ENCODE measurements at regions not wholly inside any gene's neighbourhood (a gene's known extent, or its start where the extent isn't known, plus 50 kb on each side); places are given as distances from the start of the nearest gene placed in this dataset.

- Mint-ChIP-seq H3K9me3 (peaks cover 5% of the 10 kb centered on the region), H3K27ac (no peak overlapping the region), H3K27me3 (no peaks in the 10 kb centered on the region), H3K4me3 (no peak overlapping the region), H3K36me3 (no peaks in the 10 kb centered on the region), H3K4me1 (ENCODE audit: low read depth in 2 of 2) (no peaks in the 10 kb centered on the region)
- DNase-seq (ENCODE audit: low spot score) (no peak), ATAC-seq (no peak)
These were observed 247.6 kb upstream of the PDE4D start for GRCh38 chr5:60141119-60141518.

GRCh38 chr5:60136841-60137240, 243.3 kb upstream of the PDE4D start:
- Mint-ChIP-seq H3K9me3 (peaks cover 9% of the 10 kb centered on the region), H3K36me3 (no peaks in the 10 kb centered on the region), H3K4me3 (no peak overlapping the region), H3K27me3 (no peaks in the 10 kb centered on the region), H3K27ac (no peak overlapping the region), H3K4me1 (ENCODE audit: low read depth in 2 of 2) (no peaks in the 10 kb centered on the region)
- no peak for ATAC-seq
- DNase-seq (ENCODE audit: low spot score) = no peak

GRCh38 chr5:60131504-60131903, 238.0 kb upstream of the PDE4D start:
- H3K4me3 Mint-ChIP-seq = no peak overlapping the region
- no peaks in the 10 kb centered on the region for H3K4me1 Mint-ChIP-seq (ENCODE audit: low read depth in 2 of 2)
- ATAC-seq (no peak), DNase-seq (ENCODE audit: low spot score) (no peak)
- no peaks in the 10 kb centered on the region for H3K36me3 Mint-ChIP-seq
- H3K9me3 Mint-ChIP-seq = peaks cover 13% of the 10 kb centered on the region
- no peaks in the 10 kb centered on the region for H3K27me3 Mint-ChIP-seq
- no peak overlapping the region for H3K27ac Mint-ChIP-seq

- no peaks in the 10 kb centered on the region for H3K4me1 Mint-ChIP-seq (ENCODE audit: low read depth in 2 of 2)
- DNase-seq (ENCODE audit: low spot score) (no peak), ATAC-seq (no peak)
- H3K27ac Mint-ChIP-seq = no peak overlapping the region
- no peak overlapping the region for H3K4me3 Mint-ChIP-seq
- peaks cover 27% of the 10 kb centered on the region for H3K9me3 Mint-ChIP-seq
- H3K36me3 Mint-ChIP-seq = no peaks in the 10 kb centered on the region
- no peaks in the 10 kb centered on the region for H3K27me3 Mint-ChIP-seq
These were observed 232.1 kb upstream of the PDE4D start for GRCh38 chr5:60125636-60126035.

- Mint-ChIP-seq H3K27me3 (no peaks in the 10 kb centered on the region), H3K4me1 (ENCODE audit: low read depth in 2 of 2) (no peaks in the 10 kb centered on the region)
These were observed 209.6 kb upstream of the PDE4D start for GRCh38 chr5:60102961-60103693.

GRCh38 chr5:60101573-60101972, 208.0 kb upstream of the PDE4D start:
- Mint-ChIP-seq H3K27ac (no peak overlapping the region), H3K36me3 (peaks cover 11% of the 10 kb centered on the region), H3K27me3 (no peaks in the 10 kb centered on the region), H3K4me1 (ENCODE audit: low read depth in 2 of 2) (no peaks in the 10 kb centered on the region), H3K4me3 (no peak overlapping the region), H3K9me3 (peaks cover 4% of the 10 kb centered on the region)
- ATAC-seq = no peak
- no peak for DNase-seq (ENCODE audit: low spot score)

More at GRCh38 chr5:60102961-60103693, 209.6 kb upstream of the PDE4D start:
- Mint-ChIP-seq H3K9me3 (peaks cover 7% of the 10 kb centered on the region), H3K36me3 (peaks cover 11% of the 10 kb centered on the region), H3K4me3 (no peak overlapping the region), H3K27ac (no peak overlapping the region)
- DNase-seq (ENCODE audit: low spot score) = no peak
- ATAC-seq = no peak

- no peak for ATAC-seq
- peaks cover 13% of the 10 kb centered on the region for H3K9me3 Mint-ChIP-seq
- no peaks in the 10 kb centered on the region for H3K4me1 Mint-ChIP-seq (ENCODE audit: low read depth in 2 of 2)
- H3K36me3 Mint-ChIP-seq = no peaks in the 10 kb centered on the region
- no peak for DNase-seq (ENCODE audit: low spot score)
- no peak overlapping the region for H3K4me3 Mint-ChIP-seq
- no peak overlapping the region for H3K27ac Mint-ChIP-seq
- no peaks in the 10 kb centered on the region for H3K27me3 Mint-ChIP-seq
These were observed 199.3 kb upstream of the PDE4D start for GRCh38 chr5:60092671-60093422.

GRCh38 chr5:60086583-60086982, 193.1 kb upstream of the PDE4D start:
- peaks cover 10% of the 10 kb centered on the region for H3K36me3 Mint-ChIP-seq
- H3K9me3 Mint-ChIP-seq = peaks cover 16% of the 10 kb centered on the region
- no peak overlapping the region for H3K4me3 Mint-ChIP-seq
- no peaks in the 10 kb centered on the region for H3K27me3 Mint-ChIP-seq
- no peaks in the 10 kb centered on the region for H3K4me1 Mint-ChIP-seq (ENCODE audit: low read depth in 2 of 2)
- ATAC-seq (no peak), DNase-seq (ENCODE audit: low spot score) (no peak)
- H3K27ac Mint-ChIP-seq = no peak overlapping the region

GRCh38 chr5:60084226-60084625, 190.7 kb upstream of the PDE4D start:
- H3K27ac Mint-ChIP-seq = no peak overlapping the region
- peaks cover 16% of the 10 kb centered on the region for H3K36me3 Mint-ChIP-seq
- no peaks in the 10 kb centered on the region for H3K4me1 Mint-ChIP-seq (ENCODE audit: low read depth in 2 of 2)
- DNase-seq (ENCODE audit: low spot score) (no peak), ATAC-seq (no peak)
- no peak overlapping the region for H3K4me3 Mint-ChIP-seq
- peaks cover 22% of the 10 kb centered on the region for H3K9me3 Mint-ChIP-seq
- no peaks in the 10 kb centered on the region for H3K27me3 Mint-ChIP-seq

- Mint-ChIP-seq H3K36me3 (peaks cover 12% of the 10 kb centered on the region), H3K27ac (no peak overlapping the region), H3K4me3 (no peak overlapping the region), H3K9me3 (peaks cover 30% of the 10 kb centered on the region), H3K27me3 (no peaks in the 10 kb centered on the region), H3K4me1 (ENCODE audit: low read depth in 2 of 2) (no peaks in the 10 kb centered on the region)
- no peak for DNase-seq (ENCODE audit: low spot score)
- peak; percentile 24 to 28 for ATAC-seq
These were observed 183.8 kb upstream of the PDE4D start for GRCh38 chr5:60077292-60077691.

DNA sequence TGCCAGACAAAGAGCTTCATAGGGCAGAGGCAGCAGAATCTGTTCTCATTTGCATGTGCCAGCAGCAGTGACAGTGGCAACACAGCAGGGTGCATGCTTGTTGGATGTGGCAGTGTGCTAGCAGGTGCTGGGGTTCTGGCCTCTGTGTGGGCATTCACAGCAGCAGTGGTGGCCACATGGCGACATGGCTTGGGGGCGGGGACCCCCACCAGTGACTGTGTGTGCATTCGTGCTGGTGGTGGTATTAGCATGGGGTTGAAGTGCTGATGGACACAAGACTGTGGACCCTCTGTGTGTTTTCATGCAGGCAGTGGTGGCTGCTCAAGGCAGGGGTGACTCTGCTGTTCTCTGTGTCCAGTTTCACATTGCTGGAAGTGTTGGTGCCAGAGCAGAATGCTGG, 183.2 kb upstream of the PDE4D start:
- H3K9me3 Mint-ChIP-seq = peaks cover 32% of the 10 kb centered on the region
- H3K27me3 Mint-ChIP-seq = no peaks in the 10 kb centered on the region
- H3K4me3 Mint-ChIP-seq = no peak overlapping the region
- H3K36me3 Mint-ChIP-seq = peaks cover 12% of the 10 kb centered on the region
- DNase-seq (ENCODE audit: low spot score) = no peak
- ATAC-seq = peak; percentile 24 to 33
- no peak overlapping the region for H3K27ac Mint-ChIP-seq
- H3K4me1 Mint-ChIP-seq (ENCODE audit: low read depth in 2 of 2) = no peaks in the 10 kb centered on the region

DNA sequence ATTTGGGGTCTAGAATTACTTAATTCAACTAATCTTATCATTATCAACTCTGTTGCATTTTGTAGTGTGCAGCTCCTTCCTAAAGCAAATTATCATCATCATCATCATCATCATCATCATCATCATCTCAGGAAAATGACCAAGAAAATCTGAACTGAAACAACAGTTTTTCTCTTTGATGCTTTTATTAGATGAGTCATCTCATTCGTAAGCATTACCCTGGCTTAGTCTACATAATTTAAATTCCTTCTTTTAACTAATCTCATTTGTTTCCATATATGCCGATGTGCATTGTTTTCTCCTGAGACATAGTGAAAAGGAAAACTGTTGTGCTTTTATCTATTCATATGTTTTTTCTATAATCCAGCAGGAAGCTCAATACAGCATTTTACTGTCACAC, 173.0 kb upstream of the PDE4D start:
- Mint-ChIP-seq H3K4me3 (no peak overlapping the region), H3K4me1 (ENCODE audit: low read depth in 2 of 2) (no peaks in the 10 kb centered on the region), H3K36me3 (no peaks in the 10 kb centered on the region), H3K9me3 (peaks cover 6% of the 10 kb centered on the region), H3K27ac (no peak overlapping the region), H3K27me3 (no peaks in the 10 kb centered on the region)
- DNase-seq (ENCODE audit: low spot score) (no peak), ATAC-seq (no peak)

DNA sequence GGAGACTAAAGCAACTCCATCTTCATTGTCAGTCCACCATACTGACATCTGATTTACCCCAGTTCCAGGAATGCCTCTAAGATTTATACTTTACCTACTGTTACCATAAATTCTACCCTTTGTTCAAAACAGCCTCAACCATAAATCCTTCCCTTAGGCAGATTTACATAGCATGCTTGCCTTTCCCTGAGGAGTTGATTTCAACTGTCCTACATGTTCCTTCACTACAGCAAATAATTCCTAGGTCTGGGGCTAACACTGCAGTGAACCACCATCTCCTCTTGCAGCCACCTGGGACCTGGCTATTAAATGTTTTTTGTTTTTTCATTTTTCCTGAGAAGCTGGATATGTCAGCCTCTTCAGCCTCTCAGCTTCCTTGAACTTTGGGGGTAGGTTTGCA, 166.9 kb upstream of the PDE4D start:
- no peaks in the 10 kb centered on the region for H3K4me1 Mint-ChIP-seq (ENCODE audit: low read depth in 2 of 2)
- peaks cover 11% of the 10 kb centered on the region for H3K9me3 Mint-ChIP-seq
- H3K27me3 Mint-ChIP-seq = no peaks in the 10 kb centered on the region
- DNase-seq (ENCODE audit: low spot score) = no peak
- no peaks in the 10 kb centered on the region for H3K36me3 Mint-ChIP-seq
- no peak overlapping the region for H3K4me3 Mint-ChIP-seq
- no peak for ATAC-seq
- H3K27ac Mint-ChIP-seq = no peak overlapping the region

DNA sequence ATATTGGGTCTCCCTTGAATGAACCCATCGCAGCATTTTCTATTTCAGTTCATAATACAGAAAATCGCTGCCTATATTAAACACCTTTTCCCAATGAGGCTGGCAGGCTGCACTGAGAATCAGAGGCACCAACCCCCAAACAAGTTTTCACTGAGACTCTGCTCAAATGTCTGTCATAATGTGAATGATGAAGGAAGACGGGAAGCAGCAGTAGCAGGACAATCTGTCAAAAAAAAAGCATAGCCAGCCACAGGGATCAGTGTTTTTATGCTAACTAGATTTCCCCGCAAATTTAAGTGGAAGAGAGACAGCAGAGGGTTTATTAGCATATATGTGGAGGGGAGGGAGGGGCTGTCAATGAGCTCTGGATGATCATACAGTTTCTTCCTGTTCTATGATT, 162.7 kb upstream of the PDE4D start:
- Mint-ChIP-seq H3K36me3 (no peaks in the 10 kb centered on the region), H3K4me3 (no peak overlapping the region), H3K9me3 (peaks cover 23% of the 10 kb centered on the region), H3K27me3 (no peaks in the 10 kb centered on the region), H3K27ac (no peak overlapping the region), H3K4me1 (ENCODE audit: low read depth in 2 of 2) (no peaks in the 10 kb centered on the region)
- DNase-seq (ENCODE audit: low spot score) = no peak
- ATAC-seq = no peak

All from natural killer cell treated with Interleukin-12 subunit alpha and Interleukin-12 subunit beta and Interleukin-15 and Interleukin-18, amount 100 ng/mL, for 72 hours (primary cell).